ENCODE measurements at regions not wholly inside any gene's neighbourhood (a gene's known extent, or its start where the extent isn't known, plus 50 kb on each side); places are given as distances from the start of the nearest gene placed in this dataset.
A peak's percentile ranks its signal among the peaks of the same experiment; 100 is the strongest.
"Not testable (repeated sequence)": the region's sequence is repeated elsewhere in the genome, so short reads cannot be mapped to it uniquely, and the experiment has no call there.

GRCh38 chr7:131047651-131048304, 279.9 kb upstream of the MKLN1 start:
- no peak for DNase-seq (ENCODE audit: low spot score)

DNA sequence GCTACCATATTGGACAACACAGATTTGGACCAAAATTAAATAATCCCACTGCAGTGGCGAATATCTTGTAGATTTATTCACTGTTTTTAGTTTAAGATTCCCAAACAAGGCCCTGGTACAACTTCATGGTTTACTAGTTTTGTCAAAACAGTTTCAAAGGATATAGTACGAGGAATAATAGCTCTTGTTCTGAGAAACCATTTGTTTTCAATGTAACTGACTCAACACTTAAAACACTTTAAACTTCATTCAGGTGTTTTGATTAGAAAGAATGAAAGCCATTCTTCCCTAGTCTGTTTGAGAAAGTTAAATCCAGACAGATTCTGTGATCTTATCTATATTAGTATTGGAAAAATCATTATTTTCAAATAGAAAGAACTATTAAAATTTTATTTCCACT, 276.4 kb upstream of the MKLN1 start:
- no peak for DNase-seq (ENCODE audit: low spot score)

GRCh38 chr7:131052285-131052904, 275.3 kb upstream of the MKLN1 start:
- no peak for DNase-seq (ENCODE audit: low spot score)

DNA sequence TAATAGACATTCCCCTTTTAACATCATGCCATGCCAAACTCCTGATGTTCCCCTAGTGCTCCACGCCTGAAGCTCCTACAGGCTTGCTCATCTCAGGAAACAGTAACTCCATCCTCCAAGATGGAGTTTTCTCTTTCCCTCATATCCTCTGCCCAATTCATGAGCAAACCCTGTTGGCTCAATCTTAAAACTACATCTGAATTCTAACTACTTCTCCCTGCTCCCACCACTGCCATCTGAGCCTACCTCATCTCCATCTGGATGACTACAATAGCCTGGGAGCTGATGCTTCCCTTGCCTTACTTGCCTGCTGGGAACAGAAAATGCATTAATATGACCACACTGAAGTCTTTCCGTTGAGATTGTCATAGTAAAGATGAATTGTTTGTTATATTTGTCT, 271.7 kb upstream of the MKLN1 start:
- no peak for DNase-seq (ENCODE audit: low spot score)

DNA sequence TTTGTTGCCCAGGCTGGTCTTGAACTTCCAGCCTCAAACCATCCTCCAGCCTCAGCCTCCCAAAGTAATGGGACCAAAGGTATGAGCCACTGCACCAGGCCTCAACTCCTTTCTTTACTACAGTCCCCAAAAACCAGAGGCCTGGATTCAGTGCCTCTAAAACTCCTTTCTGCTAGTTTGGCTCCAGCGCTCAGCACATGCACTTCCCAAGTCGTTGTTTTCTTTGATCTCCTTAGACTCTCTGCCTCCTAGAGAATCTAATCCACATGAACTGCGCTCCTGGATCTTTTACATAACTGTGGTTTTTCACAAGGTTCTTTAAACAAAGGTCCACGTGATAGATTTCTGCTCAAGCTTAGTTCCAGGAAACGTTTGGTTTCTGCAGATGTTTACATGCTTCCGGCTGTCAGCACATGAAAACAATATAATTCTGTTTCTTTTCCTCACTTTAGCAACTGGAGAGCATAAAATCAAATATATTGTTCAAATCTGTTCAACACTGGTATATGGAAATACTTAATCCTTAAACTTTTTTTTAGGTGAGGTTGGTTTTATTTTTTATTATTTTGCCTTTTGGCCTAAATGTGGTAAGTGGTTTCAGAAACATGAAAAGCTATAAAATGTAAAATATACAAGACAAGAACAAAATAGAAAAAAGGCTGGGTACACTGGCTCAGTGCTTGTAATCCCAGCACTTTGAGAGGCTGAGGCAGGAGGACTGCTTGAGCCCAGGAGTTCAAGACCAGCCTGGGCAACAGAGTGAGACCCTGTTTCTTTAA, 270.5 kb upstream of the MKLN1 start:
- DNase-seq (ENCODE audit: low spot score): no peak

- no peak for DNase-seq (ENCODE audit: low spot score)
Observed at GRCh38 chr7:131057794-131058070, 269.9 kb upstream of the MKLN1 start.

GRCh38 chr7:131058561-131059288, 269.0 kb upstream of the MKLN1 start:
- DNase-seq (ENCODE audit: low spot score): not testable (repeated sequence)

- DNase-seq (ENCODE audit: low spot score): not testable (repeated sequence)
Observed at GRCh38 chr7:131059401-131059800, 268.3 kb upstream of the MKLN1 start.

DNA sequence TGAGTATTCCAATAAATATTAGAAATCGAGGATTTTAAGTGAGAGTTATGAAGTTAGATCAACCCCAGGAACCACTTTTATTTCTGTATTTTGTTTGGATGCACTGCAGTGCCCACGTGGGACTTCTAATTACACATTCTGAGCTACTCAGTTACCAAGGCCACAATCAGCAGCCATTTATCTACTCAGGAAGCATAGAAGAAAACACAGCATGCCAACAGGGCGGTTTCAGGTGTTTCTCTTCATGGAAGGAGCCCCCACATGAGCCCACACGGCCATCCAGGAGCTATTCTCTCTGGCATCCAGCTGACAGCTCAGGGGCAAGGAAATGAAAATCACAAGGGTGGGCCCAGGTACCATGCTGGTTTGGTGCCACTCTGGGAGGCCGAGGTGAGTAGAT, 266.5 kb upstream of the MKLN1 start:
- DNase-seq (ENCODE audit: low spot score): no peak

DNA sequence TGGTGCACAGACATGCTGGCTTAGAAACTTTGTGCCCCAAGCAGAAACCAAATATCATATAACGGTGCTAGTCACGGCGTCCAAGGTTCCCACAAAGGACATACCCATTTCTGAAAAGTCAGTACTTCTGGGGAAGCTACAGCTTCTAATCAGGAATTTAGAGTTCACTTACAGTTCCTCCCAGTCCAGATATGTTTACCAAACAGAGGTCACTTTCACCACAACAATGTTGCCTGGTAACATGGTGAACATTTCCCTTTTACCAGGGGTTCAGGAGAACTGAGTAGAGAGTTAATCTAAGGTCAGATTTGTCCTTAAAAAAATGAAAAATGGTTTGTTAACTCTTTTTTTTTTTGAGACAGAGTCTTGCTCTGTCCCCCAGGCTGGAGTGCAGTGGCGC, 265.9 kb upstream of the MKLN1 start:
- DNase-seq (ENCODE audit: low spot score): no peak

DNA sequence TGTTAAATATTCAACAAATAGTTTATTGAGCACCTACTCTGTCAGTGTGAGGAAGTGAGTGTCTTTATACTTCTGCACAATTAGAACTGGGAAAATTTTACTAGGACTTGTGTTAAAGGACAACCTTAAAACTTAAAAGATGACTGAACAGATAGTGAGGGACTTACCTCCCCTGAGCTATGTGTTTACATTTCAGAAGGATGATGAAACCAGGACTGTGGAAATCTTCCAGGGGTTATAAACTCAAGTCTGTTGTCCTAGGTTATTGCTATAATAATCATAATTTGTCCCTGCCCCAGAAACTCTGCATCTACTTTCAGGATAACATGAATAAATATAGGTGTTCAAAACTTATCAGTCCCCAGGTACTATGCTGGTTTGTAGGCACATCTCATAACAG, 261.0 kb upstream of the MKLN1 start:
- no peak for DNase-seq (ENCODE audit: low spot score)

GRCh38 chr7:131067220-131067619, 260.5 kb upstream of the MKLN1 start:
- no peak for DNase-seq (ENCODE audit: low spot score)

DNA sequence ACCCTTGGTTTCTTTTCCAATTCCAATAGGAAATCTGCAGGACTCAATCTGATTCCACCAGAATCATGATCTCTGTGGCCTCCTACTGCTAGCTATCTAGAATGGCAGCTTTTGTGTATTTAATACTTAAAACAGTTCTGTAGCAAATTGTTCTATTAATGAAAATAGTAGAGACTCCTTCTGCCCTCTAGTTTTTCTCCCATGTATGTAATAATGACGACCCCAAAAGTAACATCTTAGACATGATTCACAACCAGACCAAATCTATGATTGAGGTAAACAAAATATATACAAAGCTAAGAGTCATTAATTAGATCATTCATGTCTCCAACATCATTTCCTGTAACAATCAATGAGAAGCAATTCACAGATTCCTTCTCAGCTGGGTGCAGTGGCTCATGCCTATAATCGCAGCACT, 259.1 kb upstream of the MKLN1 start:
- DNase-seq (ENCODE audit: low spot score): no peak

- DNase-seq (ENCODE audit: low spot score): peak; percentile 79
Observed at GRCh38 chr7:131071786-131072504, 255.7 kb upstream of the MKLN1 start.

DNA sequence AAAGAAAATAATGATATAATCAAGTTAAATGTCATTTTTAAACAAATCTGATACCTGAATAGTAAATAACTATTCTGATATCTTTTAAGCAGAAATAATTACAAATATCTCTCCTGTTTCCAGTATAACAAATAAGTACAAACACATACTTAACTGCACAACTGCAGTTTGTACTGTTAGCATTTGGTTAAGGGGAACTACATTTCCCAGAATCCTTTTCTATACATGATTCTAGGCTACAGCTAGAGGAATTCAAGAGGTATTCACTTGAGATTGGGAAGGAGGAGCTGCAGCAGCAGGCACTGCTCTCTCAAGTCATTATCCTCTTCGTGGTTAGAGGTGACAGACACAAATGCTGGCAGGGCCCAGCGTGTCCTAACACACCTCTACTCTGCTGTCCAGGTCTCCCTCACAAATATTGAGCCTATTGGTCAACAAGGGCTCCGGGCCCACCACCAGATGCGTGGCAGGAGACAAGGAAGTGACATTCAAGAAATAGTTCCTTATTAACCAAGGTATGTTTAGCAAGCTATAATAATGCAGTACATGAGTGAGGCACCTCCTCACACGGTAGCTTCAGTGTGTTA, 255.1 kb upstream of the MKLN1 start:
- DNase-seq (ENCODE audit: low spot score): peak; percentile 26

GRCh38 chr7:131074043-131074442, 253.6 kb upstream of the MKLN1 start:
- no peak for DNase-seq (ENCODE audit: low spot score)

DNA sequence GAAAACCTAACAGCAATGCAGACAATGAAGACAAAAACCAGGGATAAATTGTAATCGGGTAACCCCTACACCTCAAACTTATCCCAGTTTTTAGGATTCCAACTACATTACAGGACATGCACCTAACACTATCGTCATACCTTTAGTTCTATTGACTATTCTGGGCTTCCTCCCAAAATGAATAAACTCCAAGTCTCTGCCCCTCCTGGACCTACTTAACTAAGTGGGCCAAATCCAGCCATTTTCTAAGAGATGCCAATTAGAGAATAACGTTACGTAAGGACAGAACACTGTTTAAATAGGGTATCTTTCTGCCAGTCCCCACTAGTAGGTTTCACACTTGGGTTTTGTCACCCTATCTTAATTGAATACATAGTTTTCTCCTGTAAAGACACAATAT, 253.1 kb upstream of the MKLN1 start:
- DNase-seq (ENCODE audit: low spot score): no peak

- no peak for DNase-seq (ENCODE audit: low spot score)
Observed at GRCh38 chr7:131075406-131075805, 252.3 kb upstream of the MKLN1 start.

DNA sequence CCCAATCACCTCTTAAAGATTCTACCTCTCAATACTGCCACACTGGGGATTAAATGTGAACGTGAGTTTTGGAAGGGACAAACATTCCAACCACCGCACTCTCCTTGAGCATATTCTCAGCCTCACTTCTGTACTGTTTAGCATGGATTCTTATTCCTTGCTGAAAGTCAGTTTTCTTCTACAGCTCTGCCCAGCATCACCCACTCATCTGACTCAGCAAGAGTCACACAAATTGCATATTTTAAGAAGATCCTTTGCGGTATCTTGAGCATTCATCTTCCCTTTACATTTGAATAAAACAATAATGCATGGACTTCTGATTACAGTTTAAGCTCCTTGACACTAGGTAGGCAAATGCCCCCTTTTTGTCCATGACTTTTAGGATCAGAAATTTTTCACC, 251.6 kb upstream of the MKLN1 start:
- DNase-seq (ENCODE audit: low spot score): peak; percentile 9

GRCh38 chr7:131076711-131077181, 250.9 kb upstream of the MKLN1 start:
- DNase-seq (ENCODE audit: low spot score): no peak

- DNase-seq (ENCODE audit: low spot score): no peak
Observed at GRCh38 chr7:131077735-131078134, 249.9 kb upstream of the MKLN1 start.

Data from A172 (cell line).